OCI-LY3 (cell line): ENCODE measurements at regions not wholly inside any gene's neighbourhood (a gene's known extent, or its start where the extent isn't known, plus 50 kb on each side); places are given as distances from the start of the nearest gene placed in this dataset.

Experiments used
- H2AFZ ChIP-seq: fragments of 200-600, 300-600 bp; shearing (Covaris generic); 2 replicates; pipeline ENCODE4 v1.6.0; 2014; ENCODE audit warnings: antibody characterized with exemption, low read depth, low read length
- H3K27ac ChIP-seq: fragments of 200-600, 300-600 bp; sonication (generic); 2 replicates; pipeline ENCODE4 v1.5.1; 2014; ENCODE audit warnings: mild to moderate bottlenecking, low read length, moderate library complexity, mixed read lengths
- H3K27me3 ChIP-seq: fragments of 200-600, 300-600 bp; sonication (generic); 2 replicates; pipeline ENCODE4 v1.6.1; 2014; ENCODE audit warnings: low read depth, low read length, mixed read lengths
- H3K36me3 ChIP-seq: fragments of 200-600, 300-600 bp; sonication (generic); replicated peaks from 2 replicates; pipeline ENCODE3; 2014; ENCODE audit warnings: low read depth, low read length, mixed read lengths
- H3K4me1 ChIP-seq: fragments of 300-600, 200-600 bp; sonication (generic); 2 replicates; pipeline ENCODE4 v1.6.1; 2014; ENCODE audit warnings: low read length, mixed read lengths
- H3K4me2 ChIP-seq: fragments of 200-600, 300-600 bp; sonication (generic); 2 replicates; pipeline ENCODE4 v1.6.1; 2014; ENCODE audit warnings: low read length, mixed read lengths
- H3K4me3 ChIP-seq: fragments of 300-600, 200-600 bp; sonication (generic); 2 replicates; pipeline ENCODE4 v1.5.1; 2014; ENCODE audit warnings: antibody characterized with exemption, mild to moderate bottlenecking, low read length, moderate library complexity
- H3K79me2 ChIP-seq: fragments of 300-600, 200-600 bp; shearing (Covaris generic); 2 replicates; pipeline ENCODE4 v1.6.1; 2014; ENCODE audit warnings: mild to moderate bottlenecking, low read length, mixed read lengths
- H3K9ac ChIP-seq: fragments of 300-600, 200-600 bp; shearing (Covaris generic); 2 replicates; pipeline ENCODE4 v1.6.0; 2014; ENCODE audit warnings: mild to moderate bottlenecking, low read length, moderate library complexity
- H3K9me3 ChIP-seq: fragments of 200-600, 300-600 bp; shearing (Covaris generic); 2 replicates; pipeline ENCODE4 v1.6.1; 2014; ENCODE audit warnings: low read length, mixed read lengths; ENCODE audit not compliant: insufficient read depth
- H4K20me1 ChIP-seq: fragments of 200-600, 300-600 bp; sonication (generic); 2 replicates; pipeline ENCODE4 v1.6.1; 2016; ENCODE audit warnings: low read length, mixed read lengths; ENCODE audit not compliant: insufficient read depth
- CTCF ChIP-seq: fragments of 200-600, 300-600 bp; sonication (generic); IDR thresholded peaks from 2 replicates; pipeline ENCODE4 v1.5.1; 2014; ENCODE audit warnings: antibody characterized with exemption, low read length, low read depth
- EZH2phosphoT487 ChIP-seq: fragments of 200-600 bp; shearing (Covaris generic); IDR thresholded peaks from 2 replicates; pipeline ENCODE4 v1.6.1; 2018; ENCODE audit warnings: antibody characterized with exemption, mixed run types, low read depth

- no peaks in the 10 kb centered on the region for H3K36me3 ChIP-seq
- H3K4me2 ChIP-seq: no peak overlapping the region
- no peaks in the 10 kb centered on the region for H3K79me2 ChIP-seq
- no peaks in the 10 kb centered on the region for H4K20me1 ChIP-seq
- H3K27ac ChIP-seq: no peak overlapping the region
- TF ChIP-seq CTCF (no peak), EZH2phosphoT487 (no peak)
- peaks cover 6% of the 10 kb centered on the region; the same call in 1 of the 2 replicates for H3K4me1 ChIP-seq
- H3K9me3 ChIP-seq: no peaks in the 10 kb centered on the region
- no peak overlapping the region for H3K9ac ChIP-seq
- no peak overlapping the region for H2AFZ ChIP-seq
- no peaks in the 10 kb centered on the region for H3K27me3 ChIP-seq
- no peak overlapping the region for H3K4me3 ChIP-seq
Measured at GRCh38 chr5:74319076-74319475, 321.5 kb downstream of the ENC1 start.

GRCh38 chr5:74316064-74316603, 324.4 kb downstream of the ENC1 start:
- H3K4me1 ChIP-seq: peaks cover 6% of the 10 kb centered on the region; the same call in 1 of the 2 replicates
- H3K4me2 ChIP-seq: no peak overlapping the region
- no peaks in the 10 kb centered on the region for H3K27me3 ChIP-seq
- no peak overlapping the region for H2AFZ ChIP-seq
- no peak overlapping the region for H3K9ac ChIP-seq
- TF ChIP-seq EZH2phosphoT487 (no peak), CTCF (no peak)
- no peaks in the 10 kb centered on the region for H4K20me1 ChIP-seq
- no peaks in the 10 kb centered on the region for H3K9me3 ChIP-seq
- no peak overlapping the region for H3K27ac ChIP-seq
- no peaks in the 10 kb centered on the region for H3K79me2 ChIP-seq
- no peak overlapping the region for H3K4me3 ChIP-seq
- H3K36me3 ChIP-seq: no peaks in the 10 kb centered on the region

GRCh38 chr5:74314906-74315305, 325.6 kb downstream of the ENC1 start:
- H3K79me2 ChIP-seq: no peaks in the 10 kb centered on the region
- no peak overlapping the region for H3K4me2 ChIP-seq
- H3K4me3 ChIP-seq: no peak overlapping the region
- H4K20me1 ChIP-seq: no peaks in the 10 kb centered on the region
- H3K27me3 ChIP-seq: no peaks in the 10 kb centered on the region
- no peaks in the 10 kb centered on the region for H3K9me3 ChIP-seq
- H3K9ac ChIP-seq: no peak overlapping the region
- H3K36me3 ChIP-seq: no peaks in the 10 kb centered on the region
- TF ChIP-seq EZH2phosphoT487 (no peak), CTCF (no peak)
- no peak overlapping the region for H3K27ac ChIP-seq
- H2AFZ ChIP-seq: no peak overlapping the region
- peaks cover 6% of the 10 kb centered on the region; the same call in 1 of the 2 replicates for H3K4me1 ChIP-seq

GRCh38 chr5:74313896-74314295, 326.6 kb downstream of the ENC1 start:
- no peak for TF ChIP-seq CTCF
- no peak for TF ChIP-seq EZH2phosphoT487
- peaks cover 6% of the 10 kb centered on the region; the same call in 1 of the 2 replicates for H3K4me1 ChIP-seq

More at GRCh38 chr5:74313896-74314295, 326.6 kb downstream of the ENC1 start:
- Histone ChIP-seq H3K9ac (no peak overlapping the region), H3K27ac (no peak overlapping the region), H3K4me3 (no peak overlapping the region), H4K20me1 (no peaks in the 10 kb centered on the region), H3K79me2 (no peaks in the 10 kb centered on the region), H3K36me3 (no peaks in the 10 kb centered on the region), H3K27me3 (no peaks in the 10 kb centered on the region), H3K9me3 (no peaks in the 10 kb centered on the region), H2AFZ (no peak overlapping the region), H3K4me2 (no peak overlapping the region)
